ENCODE measurements at regions not wholly inside any gene's neighbourhood (a gene's known extent, or its start where the extent isn't known, plus 50 kb on each side); places are given as distances from the start of the nearest gene placed in this dataset.

DNA sequence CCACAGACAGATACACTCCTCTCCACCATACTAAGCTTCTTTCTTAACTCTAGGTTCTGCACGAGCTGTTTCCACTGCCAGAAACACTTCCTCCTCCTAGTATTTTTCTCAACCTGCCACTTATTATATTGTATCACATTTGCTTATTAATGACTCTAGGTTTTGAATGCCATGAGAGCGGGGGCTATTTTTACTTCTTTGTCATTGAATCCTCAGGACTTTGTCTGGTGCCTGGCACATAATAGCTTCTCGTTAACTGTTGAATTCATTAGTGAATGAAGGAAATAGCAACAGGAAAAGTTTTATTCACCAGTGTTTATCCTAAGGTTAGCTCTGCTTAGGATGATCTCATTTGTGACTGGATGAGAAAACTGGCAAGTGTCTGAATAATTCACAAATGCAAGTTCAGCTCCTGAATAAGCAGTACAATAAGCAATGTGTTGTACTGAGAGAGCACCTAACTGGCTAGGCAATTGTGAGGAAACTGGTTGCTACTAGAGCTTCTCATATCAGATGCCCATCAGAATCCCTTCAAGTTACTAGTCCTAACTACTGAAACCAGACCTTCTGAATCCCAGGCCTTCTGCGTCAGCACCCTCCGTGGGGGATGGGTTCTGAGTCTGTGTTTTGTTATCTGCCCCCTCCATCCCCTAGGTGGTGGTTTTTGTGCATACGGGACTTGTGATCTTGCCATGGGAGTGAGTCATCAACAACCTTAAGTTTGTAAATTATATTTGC is 92.7 kb downstream of the LSMEM1 start (continued):
- TF ChIP-seq TRIM28 (IDR thresholded peaks at IDR 0.05) (0 out of 2 replicates have a peak, but pooled peaks have one; percentile 41), UBTF (IDR thresholded peaks at IDR 0.05; ENCODE audit: borderline replicate concordance in 1 of 2, low read depth in 2 of 2, low read length in 2 of 2) (no peak), ZNF347 (CRISPR knock-in tag; IDR thresholded peaks at IDR 0.05; ENCODE audit: low read depth) (no peak), FOXM1 (IDR thresholded peaks at IDR 0.05; ENCODE audit: low read depth) (peak; percentile 90), FOXM1 (CRISPR knock-in tag; IDR thresholded peaks at IDR 0.05; ENCODE audit: low read depth) (no peak), ZNF696 (CRISPR knock-in tag; conservative IDR thresholded peaks at IDR 0.05) (no peak), SMAD3 (CRISPR knock-in tag; conservative IDR thresholded peaks at IDR 0.05) (peak; percentile 85), SP2 (IDR thresholded peaks at IDR 0.05; ENCODE audit: extremely low read depth, low read depth, low read length, poor library complexity, severe bottlenecking) (no peak), ZNF311 (CRISPR knock-in tag; IDR thresholded peaks at IDR 0.05) (no peak), ZNF12 (CRISPR knock-in tag; IDR thresholded peaks at IDR 0.05) (no peak), TCF3 (CRISPR knock-in tag; IDR thresholded peaks at IDR 0.05) (peak; percentile 91), ELF1 (tag; IDR thresholded peaks at IDR 0.05) (no peak), ZNF134 (CRISPR knock-in tag; conservative IDR thresholded peaks at IDR 0.05) (peak; percentile 60; the same call in 1 of the 2 replicates), RFX7 (CRISPR knock-in tag; IDR thresholded peaks at IDR 0.05) (no peak), ELF4 (CRISPR knock-in tag; IDR thresholded peaks at IDR 0.05) (peak; percentile 88), ZNF395 (CRISPR knock-in tag; IDR thresholded peaks at IDR 0.05) (peak; percentile 91), TEAD2 (tag; IDR thresholded peaks at IDR 0.05) (no peak), AFF4 (CRISPR knock-in tag; IDR thresholded peaks at IDR 0.05) (no peak), SREBF1 (IDR thresholded peaks at IDR 0.05; ENCODE audit: borderline replicate concordance, low read depth, low read length) (no peak)
- TF ChIP-seq, protein P1, sequence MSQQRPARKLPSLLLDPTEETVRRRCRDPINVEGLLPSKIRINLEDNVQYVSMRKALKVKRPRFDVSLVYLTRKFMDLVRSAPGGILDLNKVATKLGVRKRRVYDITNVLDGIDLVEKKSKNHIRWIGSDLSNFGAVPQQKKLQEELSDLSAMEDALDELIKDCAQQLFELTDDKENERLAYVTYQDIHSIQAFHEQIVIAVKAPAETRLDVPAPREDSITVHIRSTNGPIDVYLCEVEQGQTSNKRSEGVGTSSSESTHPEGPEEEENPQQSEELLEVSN (IDR thresholded peaks at IDR 0.05; ENCODE audit: borderline replicate concordance in 1 of 2, extremely low read depth in 1 of 2, insufficient read depth in 1 of 2, insufficient read length in 1 of 2, low read depth in 1 of 2, low read length in 1 of 2, poor library complexity in 1 of 2, severe bottlenecking in 1 of 2) = no peak
